Dedifferentiated amniotic fluid mesenchymal stem cell (primary cell): ENCODE measurements at regions not wholly inside any gene's neighbourhood (a gene's known extent, or its start where the extent isn't known, plus 50 kb on each side); places are given as distances from the start of the nearest gene placed in this dataset.
A peak's percentile ranks its signal among the peaks of the same experiment; 100 is the strongest.
"Not testable (repeated sequence)": the region's sequence is repeated elsewhere in the genome, so short reads cannot be mapped to it uniquely, and the experiment has no call there.

Source experiments
- DNase-seq: peaks from one replicate; pipeline ENCODE4 v3.0.0-alpha.2; 2016; ENCODE audit errors: extremely low spot score

- DNase-seq = no peak
These were observed 86.6 kb downstream of the C5orf15 start for GRCh38 chr5:133881576-133882388.

DNA sequence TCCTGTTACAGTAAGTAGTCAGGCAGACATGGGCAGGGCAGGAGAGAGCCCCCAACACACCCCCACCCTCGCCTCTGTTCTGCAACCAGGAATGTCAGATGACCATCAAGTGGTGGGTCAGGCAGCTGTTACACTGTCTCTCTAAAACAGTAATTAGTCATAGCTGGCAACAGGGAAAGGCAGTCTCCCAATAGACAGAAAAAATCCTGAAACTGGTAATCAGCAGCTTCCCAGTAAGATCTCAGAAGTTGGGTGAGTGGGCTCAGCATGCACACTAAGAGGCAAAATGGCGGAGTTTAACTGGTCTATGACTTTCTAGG, 90.2 kb downstream of the C5orf15 start:
- no peak for DNase-seq

GRCh38 chr5:133877351-133878235, 90.8 kb downstream of the C5orf15 start:
- DNase-seq = no peak

- DNase-seq = no peak
These were observed 92.2 kb downstream of the C5orf15 start for GRCh38 chr5:133876266-133876665.

DNA sequence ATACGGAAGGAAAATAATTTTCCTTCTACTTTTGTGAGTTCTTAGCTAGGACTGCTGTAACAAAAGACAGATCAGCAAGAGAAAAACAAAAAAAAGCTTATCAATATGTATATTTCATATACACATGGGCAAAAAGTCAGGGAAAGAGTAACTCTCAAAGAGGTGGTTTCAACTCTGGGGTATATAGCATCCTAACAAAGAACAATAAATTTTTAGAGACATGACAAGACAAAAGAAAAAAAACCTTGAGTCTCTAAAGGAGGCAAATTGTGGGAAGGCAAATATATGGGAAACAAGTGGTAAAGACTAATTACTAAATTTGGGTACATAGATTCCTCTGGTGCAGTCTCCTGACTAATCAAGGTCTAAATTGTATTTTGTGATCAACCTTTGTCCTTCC, 93.2 kb downstream of the C5orf15 start:
- DNase-seq = no peak

GRCh38 chr5:133873449-133873848, 95.0 kb downstream of the C5orf15 start:
- no peak for DNase-seq

- DNase-seq = no peak
These were observed 97.8 kb downstream of the C5orf15 start for GRCh38 chr5:133870661-133871060.

DNA sequence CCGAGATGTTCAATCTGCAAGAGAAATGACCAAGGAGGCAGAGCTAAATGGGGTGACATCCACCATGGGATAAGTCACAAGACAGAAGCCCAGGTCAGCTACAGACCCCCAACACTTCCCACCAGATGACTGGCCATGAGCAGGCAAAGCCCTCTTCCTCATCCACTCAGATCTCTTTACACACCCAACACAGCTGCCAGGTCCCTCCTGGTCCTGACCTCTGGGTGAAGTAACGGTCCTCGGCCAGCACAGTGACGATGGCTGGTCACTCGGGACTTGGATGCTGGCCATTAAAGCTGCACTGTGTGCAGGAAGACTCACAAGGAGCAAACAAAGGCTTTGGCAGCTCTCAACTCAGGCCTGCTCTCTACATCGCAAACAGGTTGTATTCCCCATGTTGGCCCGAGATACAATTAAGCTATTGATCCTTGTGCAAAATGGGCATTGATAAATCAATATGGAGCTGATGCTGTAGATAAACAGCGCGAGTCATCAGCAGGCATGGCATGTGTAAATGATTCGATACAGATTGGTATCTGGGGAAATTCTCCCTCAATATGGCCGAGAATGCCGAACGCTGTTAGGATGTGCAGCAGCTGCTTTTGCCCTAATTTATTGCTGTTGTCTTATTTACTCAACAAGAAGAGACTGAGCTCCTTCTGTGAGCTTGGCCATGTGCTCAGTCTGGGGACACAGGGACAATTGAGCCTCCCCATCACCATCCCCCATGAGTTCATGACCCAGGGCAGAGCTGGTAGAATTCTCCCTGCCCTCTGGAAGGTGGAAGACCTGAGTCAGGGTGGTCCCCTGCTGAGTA, 98.7 kb downstream of the C5orf15 start:
- DNase-seq = no peak

GRCh38 chr5:133868946-133869518, 99.4 kb downstream of the C5orf15 start:
- DNase-seq = peak; percentile 58

DNA sequence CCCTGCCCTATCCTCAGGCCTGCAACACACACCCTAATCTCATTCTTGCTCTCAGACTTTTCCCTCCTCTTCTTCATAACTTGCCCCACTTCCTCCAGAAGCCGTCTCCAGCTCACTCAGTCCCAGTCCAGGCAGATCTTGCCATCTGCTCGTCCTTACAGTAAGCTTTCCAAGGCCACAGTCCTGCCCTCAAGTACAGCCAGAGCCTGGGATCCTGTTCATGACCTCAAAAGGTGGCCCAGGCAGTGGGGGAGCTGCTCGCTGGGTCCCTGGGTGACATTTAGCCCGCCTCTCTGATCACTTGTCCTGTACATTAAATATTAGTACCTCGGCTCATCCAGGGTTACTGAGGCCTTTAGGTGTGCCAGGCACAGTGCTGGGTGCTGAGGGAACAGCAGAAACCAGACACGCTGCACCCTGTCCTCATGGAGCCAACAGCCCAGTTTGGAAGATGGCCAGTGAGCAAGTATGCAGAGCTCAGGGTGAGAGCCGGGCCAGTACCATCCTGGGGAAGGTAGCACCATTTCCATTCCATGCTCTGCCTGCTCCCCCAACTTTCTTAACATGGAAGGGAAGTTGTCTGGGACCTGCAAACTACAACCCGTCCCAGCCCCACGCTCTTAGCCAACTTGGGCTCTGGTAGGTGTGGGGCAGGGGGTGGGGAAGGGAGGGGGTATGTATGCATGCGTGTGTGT, 100.4 kb downstream of the C5orf15 start:
- no peak for DNase-seq

DNA sequence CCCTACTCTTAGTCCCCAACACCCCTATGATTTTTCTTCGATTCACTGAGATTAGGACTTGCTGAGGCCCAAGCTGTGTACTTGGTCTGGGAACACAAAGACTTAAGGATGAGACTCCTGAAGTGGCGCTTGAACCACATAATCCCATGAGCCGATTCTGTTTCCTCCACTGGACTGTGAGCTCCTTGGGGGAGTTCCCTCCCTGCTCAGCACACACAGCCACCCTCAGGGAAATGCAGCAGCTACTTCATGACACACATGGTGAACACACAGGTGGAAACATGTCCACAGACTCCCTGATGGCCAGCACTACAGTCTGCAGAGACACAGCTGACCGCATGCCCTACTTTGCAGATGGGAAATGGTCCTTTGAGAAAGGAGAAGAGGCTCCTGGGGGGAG, 101.1 kb downstream of the C5orf15 start:
- DNase-seq = no peak

GRCh38 chr5:133866903-133867245, 101.6 kb downstream of the C5orf15 start:
- no peak for DNase-seq

- no peak for DNase-seq
These were observed 102.1 kb downstream of the C5orf15 start for GRCh38 chr5:133866160-133866902.

DNA sequence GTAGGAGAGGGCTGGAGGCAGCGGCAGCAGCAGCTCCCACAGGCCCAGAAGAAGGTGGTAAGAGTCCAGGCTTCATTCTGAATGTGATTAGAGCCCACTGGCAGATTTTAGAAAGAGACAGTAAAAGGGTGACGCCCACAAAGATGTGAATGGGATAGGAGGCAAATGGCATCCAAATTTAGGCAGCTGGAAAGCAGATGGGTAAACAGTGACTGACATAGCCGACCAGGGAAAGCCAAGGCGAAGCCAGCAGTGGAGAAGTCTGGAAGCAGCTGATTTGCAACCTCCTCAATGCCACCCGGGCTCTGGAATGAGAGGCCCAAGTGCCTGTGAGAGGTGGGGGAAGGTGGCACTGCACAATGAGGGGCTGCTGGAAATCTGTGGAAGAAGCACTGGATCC, 103.3 kb downstream of the C5orf15 start:
- no peak for DNase-seq

GRCh38 chr5:133864711-133865110, 103.7 kb downstream of the C5orf15 start:
- no peak for DNase-seq

- no peak for DNase-seq
These were observed 104.4 kb downstream of the C5orf15 start for GRCh38 chr5:133863857-133864585.

DNA sequence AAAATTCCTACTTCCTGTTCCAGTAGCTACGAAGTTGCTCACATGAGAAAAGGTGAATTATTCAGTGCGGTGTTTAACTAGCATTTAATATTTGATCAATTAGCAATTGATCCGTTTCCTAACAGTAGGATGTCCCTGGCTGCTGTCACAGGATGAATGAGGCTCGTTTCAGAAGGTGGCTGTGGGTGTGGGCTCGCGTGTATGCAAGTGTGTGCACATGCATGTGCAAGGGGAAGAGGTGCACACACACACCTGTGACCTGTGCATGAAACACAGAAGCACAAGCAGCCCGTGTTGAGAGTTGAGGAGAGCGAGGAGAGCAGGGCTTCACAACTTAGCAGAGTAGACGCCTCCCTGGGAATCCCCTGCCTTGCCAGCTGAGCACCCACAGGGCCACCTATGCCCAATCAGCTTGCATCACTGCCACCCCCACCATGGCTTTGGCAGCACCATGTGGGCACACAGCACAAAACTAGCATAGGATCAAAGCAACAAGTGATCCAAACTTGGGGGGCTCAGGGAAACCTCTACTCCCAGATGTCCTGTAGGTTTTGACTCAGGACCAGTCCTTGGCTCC, 107.2 kb downstream of the C5orf15 start:
- no peak for DNase-seq

DNA sequence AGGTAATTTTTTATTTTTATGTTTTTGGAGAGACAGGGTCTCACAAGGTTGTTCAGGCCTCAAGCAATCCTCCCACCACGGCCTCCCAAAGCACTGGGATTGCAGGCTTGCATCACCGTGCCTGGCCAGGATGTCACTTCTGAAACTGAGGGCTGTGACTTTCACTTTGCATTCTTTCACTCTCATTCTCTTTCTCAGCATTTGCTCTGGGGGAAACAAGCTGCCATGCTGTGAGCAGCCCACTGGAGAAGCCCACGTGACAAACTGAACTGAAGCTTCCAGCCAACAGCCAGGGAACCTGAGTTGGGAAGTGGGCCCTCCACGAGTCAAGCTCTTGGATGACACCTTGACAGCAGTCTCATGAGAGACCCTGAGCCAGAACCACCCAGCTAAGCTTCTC, 109.4 kb downstream of the C5orf15 start:
- no peak for DNase-seq

GRCh38 chr5:133857595-133858313, 110.7 kb downstream of the C5orf15 start:
- not testable (repeated sequence) for DNase-seq
